Bronchial epithelial cell (primary cell): ENCODE measurements at regions not wholly inside any gene's neighbourhood (a gene's known extent, or its start where the extent isn't known, plus 50 kb on each side); places are given as distances from the start of the nearest gene placed in this dataset.

Experiments used
- DNase-seq: peaks from one replicate; pipeline ENCODE4 v3.0.0-alpha.2; 2010; ENCODE audit warnings: low read depth
- FAIRE-seq: peaks from 2 replicates; lab custom pipeline; 2011; peaks lifted over from hg19 to GRCh38; lab: Jason Lieb, UNC
- H3K27me3 ChIP-seq: 2 replicates; pipeline ENCODE4 v1.5.1; 2011; ENCODE audit warnings: low read length; ENCODE audit not compliant: control insufficient read depth, insufficient read depth
- H3K36me3 ChIP-seq: 2 replicates; pipeline ENCODE4 v1.5.1; 2011; ENCODE audit warnings: low read length; ENCODE audit not compliant: control insufficient read depth, insufficient read depth
- H3K4me3 ChIP-seq: 2 replicates; pipeline ENCODE4 v1.5.1; 2011; ENCODE audit warnings: mild to moderate bottlenecking, low read depth, low read length, control low read depth
- TF ChIP-seq, protein P1 (sequence below): IDR thresholded peaks from 2 replicates; pipeline ENCODE4 v1.5.1; 2011; ENCODE audit warnings: mild to moderate bottlenecking, moderate library complexity, low read length, control low read depth, inconsistent platforms; ENCODE audit not compliant: insufficient read depth, severe bottlenecking

DNA sequence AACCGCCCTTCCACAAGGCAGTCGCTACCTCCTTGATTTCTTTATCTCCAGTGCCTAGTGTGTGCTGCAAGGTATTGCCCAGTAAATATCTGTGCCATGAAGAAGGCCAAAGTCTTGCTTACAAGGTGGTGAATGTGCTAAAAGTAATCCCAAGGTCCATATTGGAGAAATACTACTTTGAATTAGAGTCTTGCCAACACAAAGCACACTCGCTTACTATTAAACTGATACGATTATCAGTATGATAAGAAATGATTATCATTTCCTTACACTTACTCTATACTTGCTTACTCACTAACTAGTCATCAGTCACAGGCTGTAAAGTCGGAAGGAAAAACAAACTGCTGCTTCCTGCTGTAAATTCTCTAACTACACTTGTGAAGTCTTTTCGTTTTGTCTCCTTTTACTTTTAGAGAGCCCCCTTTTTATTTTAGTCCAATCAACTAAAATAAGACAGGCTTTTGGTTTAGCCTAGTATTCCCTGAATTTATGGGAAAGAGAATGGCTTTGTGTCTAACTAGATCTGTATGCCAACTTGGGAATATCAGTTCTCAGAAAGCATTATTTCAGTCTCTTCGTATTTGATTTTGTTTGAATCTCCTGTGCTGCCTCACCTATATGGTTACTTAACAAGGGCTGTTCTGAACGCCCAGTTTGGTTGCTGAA lies 107.1 kb upstream of the TSC22D2 start:
- FAIRE-seq = no peak
- no peak overlapping the region for H3K4me3 ChIP-seq
- TF ChIP-seq, protein P1, sequence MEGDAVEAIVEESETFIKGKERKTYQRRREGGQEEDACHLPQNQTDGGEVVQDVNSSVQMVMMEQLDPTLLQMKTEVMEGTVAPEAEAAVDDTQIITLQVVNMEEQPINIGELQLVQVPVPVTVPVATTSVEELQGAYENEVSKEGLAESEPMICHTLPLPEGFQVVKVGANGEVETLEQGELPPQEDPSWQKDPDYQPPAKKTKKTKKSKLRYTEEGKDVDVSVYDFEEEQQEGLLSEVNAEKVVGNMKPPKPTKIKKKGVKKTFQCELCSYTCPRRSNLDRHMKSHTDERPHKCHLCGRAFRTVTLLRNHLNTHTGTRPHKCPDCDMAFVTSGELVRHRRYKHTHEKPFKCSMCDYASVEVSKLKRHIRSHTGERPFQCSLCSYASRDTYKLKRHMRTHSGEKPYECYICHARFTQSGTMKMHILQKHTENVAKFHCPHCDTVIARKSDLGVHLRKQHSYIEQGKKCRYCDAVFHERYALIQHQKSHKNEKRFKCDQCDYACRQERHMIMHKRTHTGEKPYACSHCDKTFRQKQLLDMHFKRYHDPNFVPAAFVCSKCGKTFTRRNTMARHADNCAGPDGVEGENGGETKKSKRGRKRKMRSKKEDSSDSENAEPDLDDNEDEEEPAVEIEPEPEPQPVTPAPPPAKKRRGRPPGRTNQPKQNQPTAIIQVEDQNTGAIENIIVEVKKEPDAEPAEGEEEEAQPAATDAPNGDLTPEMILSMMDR = no peak
- DNase-seq = peak; percentile 74
- H3K36me3 ChIP-seq = no peaks in the 10 kb centered on the region
- no peaks in the 10 kb centered on the region for H3K27me3 ChIP-seq

GRCh38 chr3:150300388-150300787 lies 107.7 kb upstream of the TSC22D2 start:
- DNase-seq (peak; percentile 70), FAIRE-seq (no peak)
- H3K4me3 ChIP-seq = no peak overlapping the region
- no peaks in the 10 kb centered on the region for H3K27me3 ChIP-seq
- H3K36me3 ChIP-seq = no peaks in the 10 kb centered on the region
- TF ChIP-seq, protein P1 = no peak

DNA sequence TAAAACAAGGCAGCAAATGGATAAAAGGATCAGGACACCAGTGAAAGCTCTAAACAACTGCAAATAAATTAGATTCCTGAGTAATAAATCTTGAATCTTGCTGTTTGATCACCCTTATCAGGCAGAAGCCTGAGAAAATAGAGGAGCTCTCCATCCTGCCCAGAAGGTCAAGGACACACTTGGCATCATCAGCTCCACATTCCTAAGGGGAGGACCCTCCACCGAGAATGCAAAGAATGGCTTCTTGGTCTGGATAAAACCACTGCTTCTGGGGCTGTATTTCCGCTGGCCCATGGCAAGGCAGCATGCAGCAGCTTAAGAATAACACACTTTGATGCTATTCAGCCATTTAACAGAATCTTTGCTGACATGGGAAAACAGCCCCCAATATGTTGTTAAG lies 108.9 kb upstream of the TSC22D2 start:
- DNase-seq = no peak
- Histone ChIP-seq H3K4me3 (no peak overlapping the region), H3K27me3 (no peaks in the 10 kb centered on the region), H3K36me3 (no peaks in the 10 kb centered on the region)
- FAIRE-seq = no peak
- TF ChIP-seq, protein P1 = no peak

DNA sequence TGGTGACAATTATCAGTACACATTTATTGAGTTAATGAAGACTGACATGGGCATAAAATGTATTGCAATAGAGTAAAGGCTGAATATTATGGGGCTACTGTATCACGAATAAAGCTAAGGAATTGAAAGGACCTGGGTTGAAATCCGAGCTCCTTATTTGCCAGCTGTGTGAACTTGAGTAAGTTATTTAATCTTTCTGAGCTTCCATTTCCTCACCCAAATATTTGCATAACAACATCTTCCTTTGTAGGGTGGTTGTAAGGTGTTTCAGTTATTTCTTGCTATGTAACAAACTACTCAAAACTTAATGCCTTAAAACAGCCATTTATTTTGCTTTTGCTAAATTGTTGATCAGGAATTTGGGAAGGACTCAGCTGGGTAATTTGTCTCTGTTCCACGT lies 111.1 kb upstream of the TSC22D2 start:
- no peaks in the 10 kb centered on the region for H3K36me3 ChIP-seq
- H3K4me3 ChIP-seq = no peak overlapping the region
- DNase-seq (no peak), FAIRE-seq (no peak)
- no peaks in the 10 kb centered on the region for H3K27me3 ChIP-seq
- TF ChIP-seq, protein P1 = no peak

- Histone ChIP-seq H3K27me3 (no peaks in the 10 kb centered on the region), H3K36me3 (no peaks in the 10 kb centered on the region), H3K4me3 (no peak overlapping the region)
- FAIRE-seq = no peak
- DNase-seq = no peak
- TF ChIP-seq, protein P1 = no peak
Measured at GRCh38 chr3:150296123-150296735, 111.9 kb upstream of the TSC22D2 start.
